GM18909 (cell line): ENCODE measurements at regions not wholly inside any gene's neighbourhood (a gene's known extent, or its start where the extent isn't known, plus 50 kb on each side); places are given as distances from the start of the nearest gene placed in this dataset.
"Not testable (repeated sequence)": the region's sequence is repeated elsewhere in the genome, so short reads cannot be mapped to it uniquely, and the experiment has no call there.

ENCODE experiments used
- ATAC-seq: cut with Tn5 transposase; IDR thresholded peaks from one replicate; pipeline ENCODE4 v1.9.1; 2021; ENCODE audit warnings: mild to moderate bottlenecking; ENCODE audit not compliant: unreplicated experiment, poor library complexity

DNA sequence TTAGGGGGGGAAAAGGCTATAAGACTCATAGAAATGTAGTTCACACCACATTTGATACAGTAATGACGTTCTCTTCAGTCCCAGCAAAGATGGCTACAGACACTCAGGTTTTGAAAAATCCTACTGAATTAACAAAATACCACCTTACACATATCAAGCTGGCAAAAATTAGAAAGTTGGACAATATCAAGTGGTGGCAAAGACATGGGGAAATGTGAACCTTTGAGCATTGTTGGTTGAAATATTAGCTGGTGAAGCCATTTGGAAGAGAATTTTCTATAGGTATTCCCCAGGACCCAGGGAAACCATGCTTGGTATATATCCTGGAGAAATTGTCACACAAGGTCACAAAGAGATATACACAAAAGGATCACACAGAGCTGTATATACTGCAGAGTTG lies 163.0 kb downstream of the ADSS2 start:
- no peak for ATAC-seq

DNA sequence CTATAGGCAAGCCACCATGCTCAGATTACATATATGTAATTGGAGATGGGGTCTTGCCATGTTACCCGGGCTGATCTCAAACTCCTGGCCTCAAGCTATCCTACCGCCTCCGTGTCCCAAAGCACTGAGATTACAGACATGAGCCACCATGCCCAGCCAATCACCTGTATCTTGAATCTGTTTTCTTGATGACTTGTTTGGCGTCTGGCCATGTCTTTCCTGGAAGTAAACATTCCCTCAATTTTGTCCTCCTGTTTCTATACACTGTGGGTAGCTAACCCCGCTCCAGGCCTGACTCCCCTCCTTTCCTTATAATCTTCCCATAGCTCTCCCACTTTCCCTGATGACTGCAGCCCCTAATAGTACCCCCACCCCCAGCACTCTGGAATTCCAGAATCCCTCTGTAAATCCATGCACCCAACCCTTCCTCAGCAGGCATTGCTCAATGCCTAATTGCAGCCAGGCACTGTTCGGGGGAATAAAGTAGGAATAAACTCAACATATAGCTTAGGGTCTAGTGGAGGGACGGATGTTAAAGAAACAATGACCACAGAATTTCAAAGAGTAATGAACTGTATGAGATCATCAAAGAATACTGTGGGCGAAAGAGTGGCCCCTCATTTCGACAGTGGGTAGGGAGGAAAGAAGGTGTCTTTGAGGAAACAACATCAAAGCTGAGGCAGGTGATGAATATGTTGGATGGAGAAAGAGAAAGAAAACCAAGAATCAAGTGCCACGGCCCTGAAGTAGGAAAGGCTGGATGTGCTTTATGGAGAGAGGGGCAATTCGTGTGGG lies 161.5 kb downstream of the ADSS2 start:
- no peak for ATAC-seq

DNA sequence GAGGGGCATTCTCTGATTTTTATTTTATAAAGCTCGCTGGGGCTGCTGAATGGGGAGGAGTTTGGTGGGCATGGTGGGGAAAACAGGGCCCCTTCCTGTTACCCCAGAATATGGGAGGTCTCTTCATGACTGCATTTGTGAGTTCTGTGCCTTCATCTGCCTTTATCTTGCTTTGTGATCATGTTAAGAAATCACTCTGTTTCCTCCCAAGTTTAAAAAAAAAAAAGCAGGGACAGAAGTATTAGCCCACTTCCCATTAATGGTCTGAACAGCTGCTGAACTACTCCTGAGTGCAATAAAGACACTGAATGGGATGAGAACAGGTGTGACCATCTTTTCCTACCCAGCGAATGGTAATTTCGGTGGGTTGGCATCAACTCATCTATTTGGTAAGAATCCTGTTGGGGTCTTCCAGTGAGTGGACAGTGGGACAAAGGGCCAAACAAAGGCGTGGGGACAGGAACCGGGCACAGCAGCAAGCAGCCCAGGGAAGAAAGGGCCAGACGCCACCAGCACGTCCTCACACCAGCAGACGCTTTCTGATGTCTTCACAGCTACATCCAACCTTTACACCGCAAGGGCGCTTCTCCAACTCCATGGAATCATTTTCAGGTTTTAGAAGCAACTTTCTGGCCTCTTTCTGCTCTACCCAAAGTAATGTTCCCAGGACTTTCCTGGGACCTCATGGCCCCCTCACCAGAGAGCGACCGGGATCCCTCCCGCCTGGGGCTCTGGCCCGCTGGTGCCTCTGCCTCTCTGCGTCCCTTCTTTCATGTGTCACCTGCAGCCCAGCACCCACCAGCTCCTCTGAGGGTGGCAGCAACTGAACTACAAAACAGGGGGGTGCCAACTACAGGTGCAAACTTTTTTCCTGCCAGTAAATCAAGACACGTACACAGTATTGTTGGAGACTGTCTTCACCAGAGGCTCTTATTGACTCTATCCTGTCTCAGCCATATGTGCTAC lies 160.2 kb downstream of the ADSS2 start:
- ATAC-seq = no peak

DNA sequence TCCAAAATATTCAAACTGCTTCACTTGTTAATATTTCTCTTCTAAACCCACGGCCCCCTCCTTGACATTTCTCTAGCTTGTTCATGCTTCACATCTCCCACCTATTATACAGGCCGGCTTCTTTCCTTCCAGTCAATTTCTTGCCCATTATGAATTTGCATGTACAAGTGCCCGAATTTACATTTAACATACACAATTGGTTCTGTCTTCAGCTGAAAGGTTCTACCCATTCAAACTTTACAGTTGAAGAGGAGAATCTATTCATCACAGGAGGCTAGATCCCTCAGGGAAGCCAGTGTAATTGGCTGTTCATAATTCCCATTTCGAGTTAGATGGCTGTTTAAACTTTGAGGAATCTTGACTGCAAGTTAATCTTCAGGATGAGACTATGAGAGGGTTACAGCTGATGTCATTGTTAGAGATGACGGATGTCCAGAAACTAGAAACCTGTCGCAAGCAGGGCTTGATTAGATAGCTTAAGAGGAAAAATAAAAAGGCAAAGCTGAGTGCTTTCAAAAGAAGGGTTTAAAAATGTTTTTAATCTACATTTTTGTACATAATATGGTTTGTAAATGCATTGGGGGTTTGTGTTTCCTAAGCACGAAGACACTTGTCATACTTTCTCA lies 157.0 kb downstream of the ADSS2 start:
- ATAC-seq = no peak

DNA sequence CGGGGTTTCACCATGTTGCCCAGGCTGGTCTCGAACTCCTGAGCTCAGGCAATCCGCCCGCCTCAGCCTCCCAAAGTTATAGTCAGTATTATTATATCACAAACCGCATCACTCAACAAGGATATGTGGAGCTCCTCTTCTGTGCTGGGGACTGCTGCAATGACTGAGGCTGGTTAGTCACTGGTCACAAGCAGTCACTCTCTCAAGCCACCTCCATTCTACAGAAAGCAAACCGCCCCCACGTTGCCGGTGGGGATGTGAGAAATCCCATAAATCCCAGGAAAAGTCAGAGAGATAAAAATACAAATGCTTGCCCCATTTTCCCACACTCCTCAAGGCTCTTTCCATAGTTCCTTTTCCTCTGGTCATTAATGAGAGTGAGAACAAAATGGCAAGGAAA lies 155.7 kb downstream of the ADSS2 start:
- ATAC-seq = no peak

DNA sequence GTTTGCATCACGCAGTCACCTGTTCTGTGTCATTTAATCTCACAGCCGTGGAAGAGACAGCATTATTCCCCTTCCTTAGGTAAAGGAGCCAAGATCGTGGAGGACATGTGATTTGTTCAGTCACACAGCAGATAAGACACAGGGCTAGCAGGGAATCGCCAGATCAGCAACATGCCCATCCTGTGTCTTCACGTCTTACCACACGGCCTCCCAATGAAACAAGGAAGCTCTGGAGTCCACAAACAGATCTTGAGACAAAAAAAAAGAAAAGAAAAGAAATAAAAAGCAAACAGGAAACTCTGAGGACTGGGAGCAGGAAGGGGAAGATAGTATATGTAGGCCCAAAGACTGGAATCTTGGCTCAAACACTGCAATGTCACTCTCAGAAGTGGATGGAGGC lies 155.3 kb downstream of the ADSS2 start:
- no peak for ATAC-seq

DNA sequence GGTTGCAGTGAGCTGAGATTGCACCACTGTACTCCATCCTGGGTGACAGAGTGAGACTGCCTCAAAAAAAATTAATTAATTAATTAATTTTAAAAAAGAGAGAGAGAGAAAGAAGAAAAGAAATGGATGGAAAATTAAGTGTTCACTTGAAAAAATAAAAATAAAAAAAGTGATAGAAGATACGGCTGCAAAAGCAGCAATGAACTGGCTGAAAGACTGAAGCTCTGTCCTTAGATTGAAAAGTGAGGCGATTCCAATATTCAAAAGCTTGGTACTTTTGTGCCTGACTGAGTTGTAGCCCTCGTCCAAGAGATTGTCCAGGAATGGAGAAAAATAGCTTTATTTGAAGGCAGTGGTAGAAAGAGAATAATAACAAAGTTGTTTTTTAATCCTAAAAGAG lies 154.6 kb downstream of the ADSS2 start:
- no peak for ATAC-seq

DNA sequence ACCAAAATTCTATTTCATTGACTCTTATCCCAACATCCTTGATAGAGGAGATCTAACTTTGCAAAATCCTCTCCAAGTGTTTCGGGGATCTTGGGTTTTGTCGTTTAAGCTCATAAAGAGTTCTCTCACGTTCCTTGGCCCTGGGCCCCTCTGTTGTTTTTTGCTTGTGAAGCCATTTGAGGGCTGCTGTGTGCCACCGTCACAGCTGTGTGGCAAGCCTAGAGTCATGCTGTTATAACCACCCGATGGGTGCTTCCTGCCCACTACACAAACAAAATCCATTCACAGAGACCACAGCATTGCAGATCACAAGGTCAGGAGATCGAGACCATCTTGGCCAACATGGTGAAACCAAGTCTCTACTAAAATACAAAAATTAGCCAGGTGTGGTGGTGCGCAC lies 154.1 kb downstream of the ADSS2 start:
- no peak for ATAC-seq

DNA sequence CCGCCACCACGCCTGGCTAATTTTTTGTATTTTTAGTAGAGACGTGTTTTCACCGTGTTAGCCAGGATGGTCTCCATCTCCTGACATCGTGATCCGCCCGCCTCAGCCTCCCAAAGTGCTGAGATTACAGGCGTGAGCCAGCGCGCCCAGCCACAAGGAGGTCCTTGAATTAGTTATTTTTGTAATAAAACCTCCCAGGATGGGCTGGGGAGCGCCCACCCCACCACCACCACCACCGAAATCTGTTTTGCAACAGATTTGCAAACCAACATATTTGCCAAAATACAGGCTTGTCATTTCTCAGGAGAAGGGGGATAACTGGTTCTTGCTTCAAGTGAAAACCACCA lies 151.7 kb downstream of the ADSS2 start:
- not testable (repeated sequence) for ATAC-seq

DNA sequence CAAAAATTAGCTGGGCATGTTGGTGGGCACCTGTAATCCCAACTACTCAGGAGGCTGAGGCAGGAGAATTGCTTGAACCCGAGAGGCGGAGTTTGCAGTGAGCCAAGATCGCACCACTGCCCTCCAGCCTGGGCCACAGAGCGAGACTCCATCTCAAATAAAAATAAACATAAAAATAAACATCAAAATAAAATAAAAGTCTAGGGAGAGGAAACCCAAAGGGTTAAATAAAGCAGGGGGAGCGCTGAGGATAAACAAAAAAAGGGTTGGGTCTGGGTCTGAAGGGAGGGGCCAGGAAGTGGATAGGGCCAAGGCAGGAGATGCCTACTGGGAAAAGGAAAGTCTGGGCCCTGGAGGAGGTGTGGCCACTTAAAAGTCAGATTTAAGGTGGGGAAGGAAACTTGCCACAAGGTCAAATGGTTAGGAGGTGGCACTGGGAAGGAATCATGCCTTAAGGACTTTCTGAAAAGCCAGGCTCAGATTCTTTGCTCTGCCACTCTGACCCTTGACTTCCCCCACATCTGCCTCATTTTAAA lies 150.0 kb downstream of the ADSS2 start:
- no peak for ATAC-seq

DNA sequence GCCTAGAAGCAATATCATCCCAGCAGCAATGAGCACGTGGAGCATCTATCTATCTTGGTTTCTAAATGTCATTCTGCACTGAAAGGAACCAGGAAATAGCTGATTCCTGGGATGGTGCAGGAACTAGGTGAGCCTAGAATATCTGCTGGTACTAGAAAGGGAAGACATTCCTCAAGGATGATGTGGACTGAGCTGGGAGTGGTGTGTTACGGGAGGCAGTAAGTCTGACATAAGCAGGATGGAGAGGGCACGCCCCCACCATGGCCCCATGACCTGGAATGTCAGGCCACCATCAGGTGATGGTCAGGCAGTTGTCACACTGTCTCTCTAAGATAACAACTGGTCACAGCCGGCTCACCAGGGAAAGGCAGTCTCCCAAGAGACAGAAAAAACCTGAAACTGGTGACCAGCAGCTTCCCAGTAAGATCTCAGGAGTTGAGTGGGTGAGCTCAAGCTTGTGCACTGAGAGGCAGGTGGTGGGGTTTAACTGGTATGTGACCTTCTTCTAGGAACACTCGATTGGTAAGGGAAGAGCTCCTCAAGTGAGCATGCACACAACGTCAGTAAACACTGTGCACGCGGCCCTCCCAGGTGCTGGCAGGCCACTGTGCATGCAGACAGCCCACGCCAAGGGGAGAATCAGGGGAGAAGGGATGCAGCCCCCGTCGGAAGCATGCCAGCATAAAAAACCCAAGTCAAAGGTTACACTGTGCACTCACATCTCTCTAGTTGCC lies 148.7 kb downstream of the ADSS2 start:
- no peak for ATAC-seq

DNA sequence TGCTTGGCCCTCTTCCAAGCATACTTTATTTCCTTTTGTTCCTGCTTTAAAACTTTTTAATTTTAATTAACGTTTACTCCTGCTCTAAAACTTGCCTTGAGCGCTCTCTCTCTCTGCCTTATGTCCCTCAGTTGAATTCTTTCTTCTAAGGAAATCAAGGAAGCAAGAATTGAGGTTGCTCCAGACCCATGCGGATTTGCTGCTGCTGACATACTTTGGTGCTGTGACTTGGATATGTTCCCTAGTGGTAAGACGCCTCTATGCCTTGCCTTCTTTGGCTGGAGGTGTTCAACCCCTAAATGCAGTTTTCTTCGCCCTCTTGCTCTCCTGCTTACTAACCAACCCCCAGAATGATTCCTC lies 148.1 kb downstream of the ADSS2 start:
- ATAC-seq = no peak

DNA sequence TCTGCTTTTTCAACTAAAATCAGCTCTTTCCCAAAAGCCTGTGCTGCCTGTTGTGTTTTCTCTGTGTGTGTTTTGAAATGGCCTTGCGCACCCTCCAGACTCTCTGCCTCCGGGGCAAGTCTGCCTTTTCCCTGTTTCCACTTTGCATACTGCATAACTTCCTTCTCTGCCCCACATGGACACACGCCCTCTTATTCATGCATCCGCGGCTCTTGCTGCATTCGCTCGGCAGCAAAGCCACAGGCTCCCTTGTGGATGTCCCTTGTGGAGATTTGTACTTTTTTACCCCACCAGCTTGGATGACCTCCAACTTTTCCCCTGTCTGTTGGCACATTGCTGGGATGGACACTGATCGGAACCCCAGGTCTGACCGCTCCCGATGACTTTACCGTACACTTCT lies 147.6 kb downstream of the ADSS2 start:
- ATAC-seq = no peak

DNA sequence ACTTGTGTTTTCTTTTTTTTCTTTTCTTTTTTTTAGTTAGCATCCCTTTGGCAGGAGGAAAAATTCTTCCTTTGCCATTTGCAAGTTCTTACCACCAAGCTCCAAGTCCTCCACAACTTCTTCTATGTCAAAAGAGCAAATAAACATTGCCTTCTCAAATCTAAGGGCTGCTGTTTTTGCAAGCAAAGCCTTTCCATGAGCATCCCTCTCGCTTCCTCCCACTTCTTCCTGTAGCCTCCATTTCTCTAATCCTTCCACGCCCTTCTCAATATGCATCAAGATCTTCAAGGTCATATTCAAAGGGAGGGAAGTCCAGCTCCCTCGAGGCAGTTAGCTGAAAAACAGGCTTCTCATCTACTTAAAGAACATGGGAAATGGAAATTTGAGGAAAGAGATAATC lies 147.1 kb downstream of the ADSS2 start:
- ATAC-seq = no peak

DNA sequence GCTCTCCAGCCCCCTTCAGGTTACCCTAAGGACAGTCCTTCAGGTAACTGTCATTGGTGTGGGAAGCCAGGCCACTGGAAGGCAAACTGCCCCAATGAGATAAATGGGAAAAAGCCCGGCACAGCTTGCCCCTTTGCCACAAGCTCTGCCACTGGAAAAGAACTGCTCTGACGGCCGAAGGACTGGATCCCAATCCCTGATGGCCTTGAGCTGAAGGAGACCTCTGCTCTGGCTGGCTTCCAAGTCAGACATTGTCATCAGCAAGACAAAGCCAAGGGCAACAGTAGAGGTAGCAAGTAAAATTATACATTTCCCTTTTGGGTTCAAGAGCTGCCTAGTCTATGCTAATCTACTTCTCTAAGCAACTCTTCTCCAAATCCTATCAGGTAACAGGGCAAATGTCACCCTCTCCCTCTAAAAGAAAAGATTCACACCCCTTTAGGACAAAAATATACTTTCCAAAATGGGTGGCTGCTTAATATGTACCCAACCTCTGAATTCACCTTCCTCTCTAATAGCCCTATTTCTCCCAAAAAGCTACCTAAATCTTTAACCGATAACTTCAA lies 145.8 kb downstream of the ADSS2 start:
- no peak for ATAC-seq

DNA sequence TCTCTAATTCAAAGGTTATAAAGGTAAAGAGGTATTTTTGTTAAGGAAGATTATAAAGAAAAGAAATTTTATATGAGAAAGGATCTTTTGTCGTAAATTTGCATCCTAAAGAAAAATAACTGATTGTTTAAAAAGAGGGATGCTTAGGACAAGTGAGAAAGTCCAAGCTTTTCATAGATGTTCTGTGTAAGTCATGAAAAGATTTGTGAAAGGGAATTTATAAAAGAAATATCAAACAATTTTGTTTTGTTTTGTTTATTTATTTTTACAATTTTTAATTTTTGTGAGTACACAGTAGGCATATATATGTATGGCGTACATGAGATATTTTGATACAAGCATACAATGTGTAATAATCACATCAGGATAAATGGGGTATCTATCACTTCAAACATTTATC lies 145.2 kb downstream of the ADSS2 start:
- no peak for ATAC-seq

DNA sequence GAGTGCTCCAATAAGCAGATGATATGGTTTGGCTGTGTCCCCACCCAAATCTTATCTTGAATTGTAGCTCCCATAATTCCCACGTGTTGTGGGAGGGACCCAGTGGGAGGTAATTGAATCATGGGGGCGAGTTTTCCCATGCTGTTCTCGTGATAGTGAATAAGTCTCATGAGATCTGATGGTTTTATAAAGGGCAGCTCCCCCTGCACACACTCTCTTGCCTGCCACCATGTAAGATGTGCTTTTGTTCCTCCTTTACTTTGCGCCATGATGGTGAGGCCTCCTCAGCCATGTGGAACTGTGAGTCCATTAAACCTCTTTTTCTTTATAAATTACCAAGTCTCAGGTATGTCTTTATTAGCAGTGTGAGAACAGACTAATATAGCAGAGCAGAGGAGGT lies 142.5 kb downstream of the ADSS2 start:
- not testable (repeated sequence) for ATAC-seq

DNA sequence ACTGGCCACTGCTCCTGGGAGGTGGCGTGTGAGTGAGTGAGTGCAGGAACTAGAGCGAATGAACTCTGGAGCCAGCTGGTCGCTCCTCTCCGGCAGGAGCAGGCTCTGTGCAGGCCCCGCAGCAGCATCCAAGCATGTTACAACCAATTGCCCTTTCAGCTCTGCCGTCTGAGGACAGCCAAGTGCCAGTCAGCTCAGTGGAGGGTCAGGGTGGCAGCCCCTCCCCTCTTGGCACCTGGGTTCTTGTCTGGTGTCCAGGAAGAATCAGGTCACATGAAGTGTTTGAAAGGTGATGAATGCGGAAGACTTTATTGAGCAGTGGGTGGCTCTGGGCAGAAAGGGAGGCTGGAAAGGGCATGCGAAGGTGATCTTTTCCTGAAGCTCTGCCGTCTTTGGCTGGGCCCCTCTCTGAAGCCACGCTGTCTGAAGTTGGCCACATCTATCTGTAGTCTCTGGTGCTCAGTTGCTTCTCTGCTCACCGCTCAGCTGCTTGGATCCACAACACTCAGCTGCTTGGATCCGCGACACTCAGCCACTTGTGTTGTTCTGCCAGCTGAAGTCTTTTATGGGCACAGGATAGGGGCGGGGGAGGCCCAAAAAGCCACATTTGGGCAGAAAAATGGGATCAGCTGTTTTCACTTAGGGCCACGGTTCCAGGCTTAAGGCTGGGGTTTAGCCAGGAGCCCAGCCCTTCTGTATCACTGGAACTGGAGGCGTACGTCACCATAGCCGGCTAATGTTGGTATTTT lies 139.8 kb downstream of the ADSS2 start:
- no peak for ATAC-seq

DNA sequence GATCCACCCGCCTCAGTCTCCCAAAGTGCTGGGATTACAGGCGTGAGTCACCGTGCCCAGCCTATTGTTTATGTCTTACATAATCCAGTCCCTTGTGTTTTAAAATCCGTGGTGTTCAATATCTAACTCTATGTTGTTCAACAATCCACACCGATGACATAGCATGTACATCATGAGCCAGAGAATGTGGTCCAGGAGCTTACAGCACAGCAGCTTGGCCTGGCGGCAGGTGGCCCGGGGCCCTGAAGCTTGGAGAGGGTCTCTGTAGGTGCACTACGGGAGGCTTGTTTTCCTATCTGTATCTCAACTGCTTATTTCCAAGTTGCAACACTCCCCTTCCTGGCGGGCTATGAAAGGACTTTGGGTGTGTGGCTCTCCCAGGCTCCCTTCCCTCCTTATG lies 138.4 kb downstream of the ADSS2 start:
- ATAC-seq = no peak
